ENCODE measurements at regions not wholly inside any gene's neighbourhood (a gene's known extent, or its start where the extent isn't known, plus 50 kb on each side); places are given as distances from the start of the nearest gene placed in this dataset.

DNA sequence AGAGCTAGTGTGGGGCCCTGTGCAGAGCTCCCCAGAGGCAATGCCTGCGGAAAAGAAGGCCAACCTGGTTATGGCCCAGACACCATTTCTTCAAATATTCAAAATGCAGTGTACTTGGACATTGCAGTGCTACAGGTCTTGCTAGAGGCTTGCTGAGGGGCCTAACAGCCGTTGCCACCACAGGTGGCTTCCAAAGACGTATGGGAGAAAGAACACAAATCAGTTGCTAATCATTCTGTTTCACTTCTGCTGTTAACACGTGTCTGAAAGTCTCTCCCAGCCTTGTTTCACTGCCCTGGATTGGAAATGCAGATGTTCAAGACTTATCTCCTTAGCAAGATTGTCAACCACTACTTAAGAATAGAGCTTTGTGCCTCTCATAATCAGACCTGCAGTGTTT, 925.9 kb downstream of the GALC start:
- H3K36me3 Mint-ChIP-seq (ENCODE audit: insufficient read depth) = no peaks in the 10 kb centered on the region
- no peaks in the 10 kb centered on the region for H3K4me1 Mint-ChIP-seq (ENCODE audit: low read depth)
- DNase-seq (ENCODE audit: low spot score, unreplicated experiment) = no peak
- H3K9me3 Mint-ChIP-seq (ENCODE audit: low read depth) = no peaks in the 10 kb centered on the region
- no peaks in the 10 kb centered on the region for H3K27me3 Mint-ChIP-seq
- no peak overlapping the region for H3K4me3 Mint-ChIP-seq (ENCODE audit: low read depth)
- TF ChIP-seq, protein P1, sequence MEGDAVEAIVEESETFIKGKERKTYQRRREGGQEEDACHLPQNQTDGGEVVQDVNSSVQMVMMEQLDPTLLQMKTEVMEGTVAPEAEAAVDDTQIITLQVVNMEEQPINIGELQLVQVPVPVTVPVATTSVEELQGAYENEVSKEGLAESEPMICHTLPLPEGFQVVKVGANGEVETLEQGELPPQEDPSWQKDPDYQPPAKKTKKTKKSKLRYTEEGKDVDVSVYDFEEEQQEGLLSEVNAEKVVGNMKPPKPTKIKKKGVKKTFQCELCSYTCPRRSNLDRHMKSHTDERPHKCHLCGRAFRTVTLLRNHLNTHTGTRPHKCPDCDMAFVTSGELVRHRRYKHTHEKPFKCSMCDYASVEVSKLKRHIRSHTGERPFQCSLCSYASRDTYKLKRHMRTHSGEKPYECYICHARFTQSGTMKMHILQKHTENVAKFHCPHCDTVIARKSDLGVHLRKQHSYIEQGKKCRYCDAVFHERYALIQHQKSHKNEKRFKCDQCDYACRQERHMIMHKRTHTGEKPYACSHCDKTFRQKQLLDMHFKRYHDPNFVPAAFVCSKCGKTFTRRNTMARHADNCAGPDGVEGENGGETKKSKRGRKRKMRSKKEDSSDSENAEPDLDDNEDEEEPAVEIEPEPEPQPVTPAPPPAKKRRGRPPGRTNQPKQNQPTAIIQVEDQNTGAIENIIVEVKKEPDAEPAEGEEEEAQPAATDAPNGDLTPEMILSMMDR (IDR thresholded peaks at IDR 0.05; ENCODE audit: unreplicated experiment) = no peak
- no peak overlapping the region for H3K27ac Mint-ChIP-seq

DNA sequence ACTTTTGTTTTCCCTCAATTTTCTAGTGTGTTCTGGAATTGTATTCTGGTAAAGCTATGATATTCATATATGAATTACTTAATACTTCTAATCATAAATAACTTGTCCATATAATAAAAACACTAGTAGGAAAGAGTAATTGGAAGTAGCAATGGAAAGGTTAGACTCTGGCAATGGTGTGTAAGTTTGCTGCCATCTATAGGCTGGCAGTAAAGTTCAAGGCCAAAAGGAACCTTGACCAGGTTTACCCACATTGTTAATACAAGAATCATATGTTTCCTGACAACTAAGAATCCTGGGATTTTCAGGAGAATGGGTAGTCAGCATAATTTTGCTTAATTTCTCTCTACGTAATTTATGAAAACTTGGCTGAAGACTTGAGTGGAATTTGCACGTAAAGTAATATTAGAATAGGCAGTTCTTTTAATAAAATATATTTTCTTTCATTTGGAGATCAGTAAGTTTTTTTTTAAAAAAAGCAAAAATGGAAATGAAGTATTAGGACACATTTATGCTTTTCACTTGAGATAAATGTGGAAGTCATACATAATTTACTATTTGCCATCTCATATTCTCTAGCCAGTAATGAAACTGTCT, 926.7 kb downstream of the GALC start:
- TF ChIP-seq, protein P1 (IDR thresholded peaks at IDR 0.05; ENCODE audit: unreplicated experiment) = peak; percentile 59
- no peaks in the 10 kb centered on the region for H3K36me3 Mint-ChIP-seq (ENCODE audit: insufficient read depth)
- no peak for DNase-seq (ENCODE audit: low spot score, unreplicated experiment)
- no peaks in the 10 kb centered on the region for H3K9me3 Mint-ChIP-seq (ENCODE audit: low read depth)
- H3K27me3 Mint-ChIP-seq = no peaks in the 10 kb centered on the region
- no peak overlapping the region for H3K4me3 Mint-ChIP-seq (ENCODE audit: low read depth)
- H3K4me1 Mint-ChIP-seq (ENCODE audit: low read depth) = no peaks in the 10 kb centered on the region
- no peak overlapping the region for H3K27ac Mint-ChIP-seq

- Mint-ChIP-seq H3K9me3 (ENCODE audit: low read depth) (no peaks in the 10 kb centered on the region), H3K4me1 (ENCODE audit: low read depth) (no peaks in the 10 kb centered on the region), H3K36me3 (ENCODE audit: insufficient read depth) (no peaks in the 10 kb centered on the region), H3K4me3 (ENCODE audit: low read depth) (no peak overlapping the region), H3K27ac (no peak overlapping the region), H3K27me3 (no peaks in the 10 kb centered on the region)
- no peak for DNase-seq (ENCODE audit: low spot score, unreplicated experiment)
- TF ChIP-seq, protein P1 (IDR thresholded peaks at IDR 0.05; ENCODE audit: unreplicated experiment) = no peak
Observed at GRCh38 chr14:87065366-87065765, 927.6 kb downstream of the GALC start.

GRCh38 chr14:87063181-87063580, 929.8 kb downstream of the GALC start:
- Mint-ChIP-seq H3K27ac (no peak overlapping the region), H3K4me1 (ENCODE audit: low read depth) (no peaks in the 10 kb centered on the region), H3K27me3 (no peaks in the 10 kb centered on the region), H3K9me3 (ENCODE audit: low read depth) (no peaks in the 10 kb centered on the region), H3K4me3 (ENCODE audit: low read depth) (no peak overlapping the region), H3K36me3 (ENCODE audit: insufficient read depth) (no peaks in the 10 kb centered on the region)
- DNase-seq (ENCODE audit: low spot score, unreplicated experiment) = no peak
- TF ChIP-seq, protein P1 (IDR thresholded peaks at IDR 0.05; ENCODE audit: unreplicated experiment) = no peak

DNA sequence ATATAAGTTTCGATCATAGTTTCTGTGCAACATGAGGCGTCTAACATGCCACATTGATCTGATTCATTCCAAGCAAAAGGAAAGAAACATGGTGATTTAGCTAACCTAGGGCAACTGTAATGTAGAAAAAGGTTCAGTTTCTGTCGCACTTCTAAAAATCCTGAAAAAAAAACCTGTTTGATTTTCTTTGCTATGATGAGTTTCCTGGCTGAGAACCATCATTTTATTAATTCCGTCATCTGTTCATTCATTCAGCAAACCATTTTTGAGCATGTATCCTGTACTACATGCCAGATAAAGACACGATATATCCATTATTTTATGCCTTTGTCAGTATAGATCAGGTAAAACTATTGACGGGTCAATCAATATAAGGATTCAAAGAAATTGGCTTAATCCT, 932.6 kb downstream of the GALC start:
- no peaks in the 10 kb centered on the region for H3K9me3 Mint-ChIP-seq (ENCODE audit: low read depth)
- H3K27ac Mint-ChIP-seq = no peak overlapping the region
- H3K4me3 Mint-ChIP-seq (ENCODE audit: low read depth) = no peak overlapping the region
- TF ChIP-seq, protein P1 (IDR thresholded peaks at IDR 0.05; ENCODE audit: unreplicated experiment) = no peak
- no peaks in the 10 kb centered on the region for H3K27me3 Mint-ChIP-seq
- no peak for DNase-seq (ENCODE audit: low spot score, unreplicated experiment)
- no peaks in the 10 kb centered on the region for H3K4me1 Mint-ChIP-seq (ENCODE audit: low read depth)
- H3K36me3 Mint-ChIP-seq (ENCODE audit: insufficient read depth) = no peaks in the 10 kb centered on the region
